Muscle of arm (tissue), 1 donor: ENCODE measurements at regions not wholly inside any gene's neighbourhood (a gene's known extent, or its start where the extent isn't known, plus 50 kb on each side); places are given as distances from the start of the nearest gene placed in this dataset.

ENCODE experiments used
- DNase-seq: peaks from one replicate; pipeline ENCODE4 v3.0.0-alpha.2; 2013

GRCh38 chr3:154060238-154061000 is 60.8 kb upstream of the ARHGEF26 start:
- peak; percentile 69 for DNase-seq

GRCh38 chr3:154061001-154061370 is 60.2 kb upstream of the ARHGEF26 start:
- no peak for DNase-seq

- no peak for DNase-seq
These were observed 58.7 kb upstream of the ARHGEF26 start for GRCh38 chr3:154062513-154062912.

GRCh38 chr3:154071146-154071545 is 50.0 kb upstream of the ARHGEF26 start:
- no peak for DNase-seq
